ENCODE measurements at regions not wholly inside any gene's neighbourhood (a gene's known extent, or its start where the extent isn't known, plus 50 kb on each side); places are given as distances from the start of the nearest gene placed in this dataset.

GRCh38 chr21:39094847-39095579 lies 88.2 kb downstream of the PSMG1 start:
- TF ChIP-seq CTCF (IDR thresholded peaks at IDR 0.05) (no peak), POLR2A (IDR thresholded peaks at IDR 0.05) (no peak)
- DNase-seq = no peak
- peak overlapping the region in 1 of 3 donors; percentile 14 for H3K27ac ChIP-seq
- 77 to 87% methylated on average over 11 of the region's 11 CpGs for WGBS, 2 donors
- H3K9me3 ChIP-seq = no peaks in the 10 kb centered on the region
- H3K36me3 ChIP-seq = no peaks in the 10 kb centered on the region
- peaks cover 0 to 14% of the 10 kb centered on the region in 2 donors for H3K4me1 ChIP-seq
- intact Hi-C loops (cut with DNase I) = no loop called here
- no peak overlapping the region for H3K4me3 ChIP-seq (replicated peaks in 1 of 3)
- no peaks in the 10 kb centered on the region for H3K27me3 ChIP-seq

GRCh38 chr21:39094087-39094780 lies 89.0 kb downstream of the PSMG1 start:
- 77 to 87% methylated on average over 11 of the region's 11 CpGs for WGBS, 2 donors
- intact Hi-C loops (cut with DNase I) = no loop called here
- TF ChIP-seq CTCF (IDR thresholded peaks at IDR 0.05) (no peak), POLR2A (IDR thresholded peaks at IDR 0.05) (no peak)

GRCh38 chr21:39093526-39093925 lies 89.7 kb downstream of the PSMG1 start:
- intact Hi-C loops (cut with DNase I) = no loop called here
- TF ChIP-seq CTCF (IDR thresholded peaks at IDR 0.05) (no peak), POLR2A (IDR thresholded peaks at IDR 0.05) (no peak)
- no peaks in the 10 kb centered on the region for H3K27me3 ChIP-seq
- H3K9me3 ChIP-seq = no peaks in the 10 kb centered on the region
- DNase-seq = no peak
- no peak overlapping the region for H3K4me3 ChIP-seq (replicated peaks in 1 of 3)
- 88 to 90% methylated on average over 17 of the region's 17 CpGs for WGBS, 2 donors
- no peak overlapping the region for H3K27ac ChIP-seq
- H3K36me3 ChIP-seq = no peaks in the 10 kb centered on the region
- H3K4me1 ChIP-seq = peaks cover 0 to 14% of the 10 kb centered on the region in 2 donors

More at GRCh38 chr21:39094087-39094780, 89.0 kb downstream of the PSMG1 start:
- H3K27ac ChIP-seq = peak overlapping the region in 1 of 3 donors; percentile 14
- peaks cover 0 to 14% of the 10 kb centered on the region in 2 donors for H3K4me1 ChIP-seq
- H3K9me3 ChIP-seq = no peaks in the 10 kb centered on the region
- no peaks in the 10 kb centered on the region for H3K27me3 ChIP-seq
- H3K4me3 ChIP-seq (replicated peaks in 1 of 3) = no peak overlapping the region
- DNase-seq = no peak
- H3K36me3 ChIP-seq = no peaks in the 10 kb centered on the region

GRCh38 chr21:39088831-39089380 lies 94.3 kb downstream of the PSMG1 start:
- no peak overlapping the region for H3K4me3 ChIP-seq (replicated peaks in 1 of 3)
- H3K27me3 ChIP-seq = no peaks in the 10 kb centered on the region
- no peaks in the 10 kb centered on the region for H3K9me3 ChIP-seq
- no peak for DNase-seq
- intact Hi-C loops (cut with DNase I) = loop anchor here (10.0 kb wide), 1 partner anchor 54 kb away; no protein-coding TSS in a partner anchor
- TF ChIP-seq CTCF (IDR thresholded peaks at IDR 0.05) (no peak), POLR2A (IDR thresholded peaks at IDR 0.05) (no peak)
- no peak overlapping the region for H3K27ac ChIP-seq
- WGBS, 2 donors = 85 to 92% methylated on average over 9 of the region's 9 CpGs
- no peaks in the 10 kb centered on the region for H3K36me3 ChIP-seq
- peaks cover 14 to 38% of the 10 kb centered on the region in 2 donors for H3K4me1 ChIP-seq

GRCh38 chr21:39088031-39088370 lies 95.2 kb downstream of the PSMG1 start:
- no peaks in the 10 kb centered on the region for H3K36me3 ChIP-seq
- H3K27me3 ChIP-seq = no peaks in the 10 kb centered on the region
- TF ChIP-seq POLR2A (IDR thresholded peaks at IDR 0.05) = no peak
- no peak for TF ChIP-seq CTCF (IDR thresholded peaks at IDR 0.05)
- peaks cover 21 to 46% of the 10 kb centered on the region in 2 donors for H3K4me1 ChIP-seq
- intact Hi-C loops (cut with DNase I) = loop anchor here (10.0 kb wide), 1 partner anchor 53 kb away; no protein-coding TSS in a partner anchor
- no peak for DNase-seq
- 79 to 89% methylated on average over 6 of the region's 6 CpGs for WGBS, 2 donors
- no peak overlapping the region for H3K27ac ChIP-seq
- no peaks in the 10 kb centered on the region for H3K9me3 ChIP-seq
- no peak overlapping the region for H3K4me3 ChIP-seq (replicated peaks in 1 of 3)
